Activated T-helper 1 cell treated with anti-CD3 and anti-CD28 coated beads, Interleukin-2, amount 50 U/mL, for 16 hours (primary cell): ENCODE measurements at regions not wholly inside any gene's neighbourhood (a gene's known extent, or its start where the extent isn't known, plus 50 kb on each side); places are given as distances from the start of the nearest gene placed in this dataset.

Source experiments
- DNase-seq, 2 donors: peaks; one replicate each; pipeline ENCODE4 v3.0.0-alpha.2; 2020; ENCODE audit warnings: low read depth in 1 of 2, low spot score in 1 of 2

DNA sequence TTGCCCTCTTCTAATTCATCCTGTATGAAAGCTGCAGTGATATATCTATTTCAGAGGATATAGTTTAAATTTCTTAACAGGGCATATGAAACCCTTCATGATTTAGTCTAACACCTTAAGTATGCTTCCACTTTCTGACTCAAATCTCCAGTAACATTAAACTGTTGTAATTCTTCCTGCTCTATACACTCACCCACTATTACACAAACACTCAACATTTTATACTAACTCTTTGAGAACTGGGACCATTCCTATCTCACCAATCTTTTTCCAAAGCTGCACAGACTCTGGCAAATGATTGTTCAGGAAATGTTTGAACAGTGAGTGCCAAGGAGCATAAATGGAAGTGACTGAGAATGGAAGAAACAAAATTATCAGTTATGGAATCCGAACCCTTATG lies 560.4 kb upstream of the DPPA4 start:
- no peak for DNase-seq

- DNase-seq: no peak
Measured at GRCh38 chr3:109899925-109900324, 562.6 kb upstream of the DPPA4 start.

GRCh38 chr3:109900783-109901182 lies 563.4 kb upstream of the DPPA4 start:
- no peak for DNase-seq

- DNase-seq: no peak
Measured at GRCh38 chr3:109902549-109902948, 565.2 kb upstream of the DPPA4 start.

DNA sequence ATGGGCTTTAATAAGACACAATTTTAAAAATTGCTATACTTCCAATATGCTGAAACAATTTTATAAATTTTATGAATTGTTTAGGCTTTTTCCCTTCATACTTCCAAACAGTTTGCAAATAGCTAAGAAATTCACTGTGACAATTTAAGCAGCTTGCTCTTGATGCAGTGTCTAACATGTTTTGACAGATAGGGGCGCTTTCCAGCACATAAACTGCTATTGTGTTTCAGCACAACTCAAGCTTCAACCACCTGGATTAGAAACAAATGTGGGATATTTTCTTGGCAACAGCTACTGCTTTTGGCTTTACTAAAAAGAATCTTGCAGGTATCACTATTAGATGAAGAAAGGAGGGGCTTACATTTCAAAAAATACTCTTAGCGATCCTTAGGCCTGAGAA lies 565.8 kb upstream of the DPPA4 start:
- DNase-seq: no peak

GRCh38 chr3:109910772-109911171 lies 573.4 kb upstream of the DPPA4 start:
- DNase-seq: no peak

- DNase-seq: no peak
Measured at GRCh38 chr3:109918740-109919139, 581.4 kb upstream of the DPPA4 start.

DNA sequence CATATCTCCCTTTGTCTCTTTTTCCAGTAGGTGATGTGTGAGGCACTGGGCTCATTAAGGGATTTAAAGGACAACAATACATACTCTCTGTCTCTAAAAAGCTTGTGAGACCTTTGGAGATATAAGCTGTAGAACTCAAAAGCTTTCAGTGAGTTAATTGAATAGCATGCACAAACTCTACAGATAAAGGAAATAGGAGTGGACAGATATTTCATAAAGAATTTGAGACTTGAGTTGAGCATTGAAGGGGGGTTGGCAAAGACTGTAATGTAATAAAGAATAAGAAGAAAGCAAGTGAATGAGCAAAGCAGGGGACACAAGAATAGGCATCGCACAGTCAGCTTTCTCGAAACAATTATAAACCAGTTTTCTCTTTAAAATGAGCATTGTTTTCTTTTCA lies 583.4 kb upstream of the DPPA4 start:
- no peak for DNase-seq

DNA sequence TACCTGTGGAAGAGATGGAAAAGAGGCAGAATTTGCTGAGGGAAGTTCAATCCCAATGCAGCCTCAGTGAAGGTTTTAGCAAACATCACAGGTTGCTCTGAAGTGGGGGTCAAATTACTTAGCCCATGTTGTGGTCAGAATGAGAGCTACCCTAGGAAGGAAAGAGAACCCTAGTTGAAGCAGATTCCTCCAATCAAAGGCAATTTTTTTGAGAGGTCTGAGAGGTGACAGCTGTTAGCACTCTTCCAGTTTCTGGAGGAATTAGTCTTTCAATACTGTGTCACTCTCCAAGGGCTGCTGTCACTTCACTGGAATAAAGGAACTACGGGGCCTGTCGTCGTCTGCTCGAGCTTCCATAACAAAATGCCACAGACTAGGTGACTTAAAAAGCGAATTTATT lies 584.2 kb upstream of the DPPA4 start:
- DNase-seq: no peak

DNA sequence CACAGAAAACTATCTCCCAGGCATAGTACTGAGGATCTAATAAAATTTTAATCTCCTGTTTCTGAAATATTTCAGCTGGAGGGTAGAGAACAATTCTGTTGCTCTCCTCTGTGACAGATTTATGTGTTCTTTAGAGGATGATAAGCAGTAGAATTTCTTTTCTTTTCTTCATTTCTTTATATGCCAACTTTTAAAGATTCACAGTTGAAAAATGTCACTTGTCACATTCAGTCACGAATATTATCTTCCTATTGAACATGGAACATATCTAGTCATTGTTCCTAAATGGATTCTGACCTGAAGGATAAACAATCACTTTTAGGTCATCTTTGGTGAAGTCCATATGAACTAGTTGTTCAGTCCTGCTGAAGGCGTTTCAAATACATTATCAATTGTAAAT lies 585.5 kb upstream of the DPPA4 start:
- DNase-seq: no peak

- DNase-seq: no peak
Measured at GRCh38 chr3:109923431-109923830, 586.1 kb upstream of the DPPA4 start.

GRCh38 chr3:109924196-109924595 lies 586.9 kb upstream of the DPPA4 start:
- DNase-seq: no peak

DNA sequence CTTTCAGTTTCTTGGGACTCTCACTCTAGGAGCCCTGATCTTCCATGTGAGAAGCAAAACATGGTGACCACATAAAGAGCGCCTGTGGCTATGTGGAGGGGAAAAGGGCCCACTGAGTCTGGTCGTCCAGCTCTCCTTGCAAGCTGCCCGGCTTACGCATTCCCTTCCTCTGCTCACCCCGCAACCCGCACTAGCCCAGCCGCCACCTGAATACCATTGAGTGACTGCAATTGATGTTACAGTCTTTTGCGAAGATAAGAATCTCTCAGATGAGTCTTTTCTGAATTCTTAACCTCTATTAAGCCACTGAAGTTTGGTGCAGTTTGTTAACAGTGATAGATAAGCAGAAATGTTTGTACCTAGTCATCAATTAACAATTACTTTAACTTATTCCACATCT lies 589.0 kb upstream of the DPPA4 start:
- DNase-seq: no peak

DNA sequence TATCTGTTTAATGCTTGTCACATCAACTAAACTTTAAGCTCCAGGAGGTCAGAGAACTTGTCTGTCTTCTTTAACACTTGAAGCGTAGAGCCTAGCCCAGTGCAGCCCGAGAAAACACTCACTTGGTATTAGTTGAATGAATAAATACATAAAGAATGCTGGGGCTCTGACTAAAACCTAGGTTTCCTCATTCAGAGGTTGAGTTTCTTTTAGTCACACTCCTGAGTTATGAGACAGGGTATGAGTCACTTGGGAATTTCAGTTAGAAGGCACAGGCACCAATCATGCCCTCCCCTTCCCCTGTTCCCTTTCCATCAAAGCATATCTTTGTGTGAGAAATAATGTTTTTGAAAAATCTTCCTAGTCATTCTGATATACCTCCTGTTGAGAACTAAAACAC lies 589.8 kb upstream of the DPPA4 start:
- DNase-seq: no peak

- no peak for DNase-seq
Measured at GRCh38 chr3:109927726-109928125, 590.4 kb upstream of the DPPA4 start.

DNA sequence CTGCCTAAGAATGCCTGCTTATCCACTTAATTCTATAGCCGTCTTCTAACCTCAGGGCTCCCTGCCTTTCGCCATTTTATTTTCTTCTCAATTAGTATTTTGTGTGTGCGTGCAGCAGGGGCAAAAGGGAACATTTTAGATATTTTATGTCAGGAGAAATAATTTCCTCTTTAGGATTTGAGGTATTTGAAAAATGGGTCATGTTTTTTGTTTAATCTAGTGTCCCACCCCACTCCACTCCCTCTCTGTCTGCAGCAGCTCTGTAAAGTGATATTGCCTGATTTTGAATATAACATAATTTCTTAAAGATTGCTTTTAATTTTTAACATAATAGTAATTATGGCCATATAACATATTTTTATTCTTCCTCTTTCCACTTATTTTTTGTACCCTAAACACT lies 593.2 kb upstream of the DPPA4 start:
- DNase-seq: no peak

DNA sequence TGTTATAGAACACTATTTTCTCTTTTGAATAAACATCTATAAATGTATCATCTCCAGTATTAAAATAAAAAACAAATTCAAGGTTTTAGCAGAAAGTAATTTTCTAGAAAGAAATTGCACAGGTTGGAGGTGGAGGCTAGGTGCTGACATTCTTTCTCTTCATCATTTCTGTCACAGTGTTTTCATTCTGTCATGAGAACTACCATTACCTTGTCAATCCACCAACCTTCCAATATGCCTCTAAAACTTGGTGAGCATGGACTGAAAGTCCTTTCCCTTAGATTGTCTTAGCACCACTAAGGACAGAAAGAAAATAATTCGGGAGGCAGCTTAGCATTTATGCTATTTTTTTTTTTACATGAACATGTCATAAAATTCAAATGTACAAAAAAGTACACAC lies 596.2 kb upstream of the DPPA4 start:
- no peak for DNase-seq

- DNase-seq: no peak
Measured at GRCh38 chr3:109939817-109940216, 602.5 kb upstream of the DPPA4 start.

DNA sequence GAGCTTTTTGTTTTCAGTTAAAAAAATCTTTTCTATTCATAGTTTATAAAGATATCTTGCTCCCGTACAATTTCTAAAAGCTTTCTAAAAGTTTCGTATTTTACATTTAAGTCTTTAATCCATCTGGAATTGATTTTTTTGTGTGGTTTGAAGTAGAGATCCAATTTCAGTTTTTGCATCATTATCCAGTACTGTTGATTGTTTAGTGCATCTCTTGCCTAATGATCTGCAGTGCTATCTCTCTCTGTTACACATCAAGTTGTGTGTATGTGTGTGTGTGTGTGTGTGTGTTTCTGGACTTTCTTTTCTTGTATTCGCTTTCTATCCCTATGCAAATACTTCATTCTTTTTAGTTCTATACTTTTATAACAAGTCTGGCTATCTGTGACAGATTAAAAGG lies 605.8 kb upstream of the DPPA4 start:
- DNase-seq: no peak

- DNase-seq: no peak
Measured at GRCh38 chr3:109944836-109945235, 607.5 kb upstream of the DPPA4 start.

DNA sequence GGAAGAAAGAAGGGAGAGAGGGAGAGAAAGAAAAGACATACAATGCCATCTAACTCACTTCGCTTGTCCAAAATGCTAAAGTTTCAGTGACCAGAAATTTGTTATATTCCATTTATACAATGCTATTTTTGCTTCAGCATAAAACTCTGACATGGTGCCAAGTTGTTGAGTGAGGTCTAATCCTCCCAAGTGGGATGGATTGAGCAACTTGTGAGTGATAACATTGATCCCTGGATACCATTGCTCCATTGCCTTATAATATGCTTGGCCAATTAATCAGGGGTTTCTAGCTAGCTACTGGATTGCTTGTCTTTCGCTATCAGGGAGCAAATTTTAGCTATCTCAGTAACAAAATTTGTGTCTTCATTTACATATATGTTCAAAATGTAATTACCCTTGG lies 615.6 kb upstream of the DPPA4 start:
- no peak for DNase-seq

DNA sequence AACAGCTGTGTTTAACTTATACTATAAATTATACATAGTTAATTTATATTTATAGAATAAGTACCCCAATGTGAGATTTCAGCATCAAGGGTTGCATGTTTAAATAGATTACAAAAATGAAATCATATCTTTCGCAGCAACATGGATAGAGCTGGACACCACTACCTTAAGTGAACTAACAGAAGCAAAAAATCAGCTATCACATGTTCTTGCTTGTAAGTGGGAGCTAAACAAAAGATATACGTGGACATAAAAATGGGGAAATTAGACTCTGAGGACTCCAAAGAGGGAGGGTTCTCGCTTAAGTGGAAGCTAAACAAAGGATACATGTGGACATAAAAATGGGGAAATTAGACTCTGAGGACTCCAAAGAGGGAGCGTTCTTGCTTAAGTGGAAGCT lies 626.5 kb upstream of the DPPA4 start:
- DNase-seq: no peak

- no peak for DNase-seq
Measured at GRCh38 chr3:109973733-109974132, 636.4 kb upstream of the DPPA4 start.

DNA sequence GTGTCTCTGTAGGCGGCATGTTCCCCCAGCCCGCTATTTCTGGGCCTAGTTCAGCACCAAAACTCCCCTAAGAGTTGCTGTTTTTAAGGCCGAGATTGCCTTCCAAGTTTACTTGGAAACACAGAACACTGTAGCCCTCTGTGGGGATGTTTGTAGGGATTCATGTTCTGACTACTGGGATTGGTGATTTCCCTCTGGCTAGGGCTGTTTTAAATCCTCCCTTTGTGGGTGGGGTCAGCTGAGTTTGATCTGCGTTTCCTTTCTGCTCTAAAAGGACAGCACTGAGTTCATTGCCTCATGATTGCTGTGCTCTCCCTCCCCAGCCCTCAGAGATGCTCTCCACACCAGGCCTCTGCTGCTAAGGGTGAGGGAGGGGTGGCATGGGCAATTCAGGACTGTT lies 640.6 kb upstream of the DPPA4 start:
- DNase-seq: no peak
